ENCODE measurements at regions not wholly inside any gene's neighbourhood (a gene's known extent, or its start where the extent isn't known, plus 50 kb on each side); places are given as distances from the start of the nearest gene placed in this dataset.
"Not testable (repeated sequence)": the region's sequence is repeated elsewhere in the genome, so short reads cannot be mapped to it uniquely, and the experiment has no call there.

DNA sequence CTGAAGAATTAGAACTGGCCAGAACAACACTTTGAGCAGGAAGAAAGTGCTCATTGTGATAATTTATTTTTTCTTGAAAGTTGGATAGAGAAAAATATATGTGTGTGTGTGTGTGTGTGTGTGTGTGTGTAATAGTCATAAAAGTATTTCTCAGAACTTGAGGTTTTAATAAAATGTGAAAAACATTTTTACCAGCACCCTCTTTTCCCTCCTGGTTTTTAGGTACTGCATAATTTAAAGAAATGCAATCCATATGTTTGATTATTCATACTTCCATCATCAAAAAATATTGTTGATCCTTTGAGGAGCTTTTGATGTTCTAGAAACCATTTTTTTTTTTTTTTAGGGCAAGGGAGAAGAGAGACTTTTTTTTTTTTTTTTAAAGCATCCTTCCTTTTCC is 66.8 kb upstream of the JUN start:
- H3K27ac ChIP-seq (ENCODE audit: insufficient read depth, low read depth, low read length, poor library complexity, severe bottlenecking) = no peak overlapping the region
- no peaks in the 10 kb centered on the region for H3K36me3 ChIP-seq (ENCODE audit: control insufficient read depth, insufficient read depth, low read length)
- H3K27me3 ChIP-seq (ENCODE audit: control insufficient read depth, insufficient read depth, low read length, poor library complexity, severe bottlenecking) = no peaks in the 10 kb centered on the region
- H3K9me3 ChIP-seq (ENCODE audit: control insufficient read depth, low read length) = no peaks in the 10 kb centered on the region
- peaks cover 14% of the 10 kb centered on the region for H3K4me1 ChIP-seq (ENCODE audit: control insufficient read depth, insufficient read depth, low read length)
- no peak overlapping the region for H3K4me3 ChIP-seq (ENCODE audit: insufficient read depth, low read depth, low read length)

DNA sequence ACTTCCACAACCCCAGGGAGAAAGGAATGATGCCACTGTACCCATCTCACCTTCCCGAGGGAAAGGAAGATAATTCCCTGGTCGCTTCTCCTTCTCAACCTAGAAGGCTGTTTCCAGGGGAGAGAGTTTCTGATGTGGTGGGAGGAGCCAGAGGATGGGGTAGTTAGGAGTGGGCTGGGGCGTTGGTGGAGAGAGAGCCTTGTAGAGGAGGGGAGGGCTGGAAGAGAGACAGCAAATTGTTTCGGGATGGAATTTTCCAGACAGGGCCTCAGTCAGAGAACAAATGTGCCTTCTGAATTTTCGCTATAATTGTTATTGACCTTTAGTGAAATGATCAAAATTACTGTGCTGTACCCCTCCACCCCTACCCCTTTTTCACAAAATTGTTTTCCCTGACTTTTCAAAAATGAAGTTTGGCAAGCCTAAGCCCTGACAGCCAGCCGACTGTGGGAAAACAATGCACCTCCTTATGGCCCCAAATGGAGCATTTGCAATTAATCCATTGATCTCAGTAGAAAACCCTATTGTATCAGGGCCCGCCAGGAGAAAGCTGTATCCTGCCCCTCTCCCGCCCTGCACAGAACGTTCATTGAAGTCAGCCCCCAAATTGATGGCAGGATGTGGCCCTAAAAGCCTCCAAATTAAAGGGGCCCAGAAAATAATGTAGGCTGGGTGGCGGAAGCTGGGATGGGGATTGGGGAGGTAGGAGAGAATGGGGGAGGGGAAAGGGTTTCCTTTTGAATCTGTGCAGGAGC is 69.1 kb upstream of the JUN start:
- Histone ChIP-seq H3K4me1 (ENCODE audit: control insufficient read depth, insufficient read depth, low read length) (peaks cover 14% of the 10 kb centered on the region), H3K4me3 (ENCODE audit: insufficient read depth, low read depth, low read length) (no peak overlapping the region)
- whole genome bisulfite sequencing, 2 experiments = 53 to 54% methylated on average over 10 of the region's 10 CpGs

DNA sequence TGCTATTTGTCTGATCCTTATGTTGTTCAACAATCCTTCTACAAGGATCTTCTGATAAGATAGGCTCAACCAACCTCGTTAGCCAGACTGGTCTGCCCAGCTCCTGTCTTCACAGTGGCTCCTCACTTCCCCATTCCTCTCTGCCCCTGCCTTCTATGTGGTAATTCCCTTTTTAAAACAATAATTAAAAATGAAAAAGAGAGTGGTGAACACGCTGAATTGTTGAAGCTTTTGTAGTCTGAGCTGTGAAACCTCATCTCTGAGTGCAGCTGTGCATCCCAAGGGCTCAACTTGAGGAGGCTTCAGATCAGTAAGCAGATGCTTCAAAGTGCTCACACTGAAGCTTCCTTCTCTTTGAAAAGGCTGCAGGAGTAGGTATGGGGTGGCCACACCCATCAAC is 70.7 kb upstream of the JUN start:
- H3K4me1 ChIP-seq (ENCODE audit: control insufficient read depth, insufficient read depth, low read length) = peaks cover 14% of the 10 kb centered on the region
- H3K27ac ChIP-seq (ENCODE audit: insufficient read depth, low read depth, low read length, poor library complexity, severe bottlenecking) = no peak overlapping the region
- no peak overlapping the region for H3K4me3 ChIP-seq (ENCODE audit: insufficient read depth, low read depth, low read length)
- H3K36me3 ChIP-seq (ENCODE audit: control insufficient read depth, insufficient read depth, low read length) = no peaks in the 10 kb centered on the region
- no peaks in the 10 kb centered on the region for H3K27me3 ChIP-seq (ENCODE audit: control insufficient read depth, insufficient read depth, low read length, poor library complexity, severe bottlenecking)
- 90% methylated on average over 2 of the region's 2 CpGs for WGBS, 2 experiments
- no peaks in the 10 kb centered on the region for H3K9me3 ChIP-seq (ENCODE audit: control insufficient read depth, low read length)

More for the DNA sequence above, 69.1 kb upstream of the JUN start:
- Histone ChIP-seq H3K27ac (ENCODE audit: insufficient read depth, low read depth, low read length, poor library complexity, severe bottlenecking) (no peak overlapping the region), H3K9me3 (ENCODE audit: control insufficient read depth, low read length) (no peaks in the 10 kb centered on the region), H3K36me3 (ENCODE audit: control insufficient read depth, insufficient read depth, low read length) (no peaks in the 10 kb centered on the region), H3K27me3 (ENCODE audit: control insufficient read depth, insufficient read depth, low read length, poor library complexity, severe bottlenecking) (no peaks in the 10 kb centered on the region)

DNA sequence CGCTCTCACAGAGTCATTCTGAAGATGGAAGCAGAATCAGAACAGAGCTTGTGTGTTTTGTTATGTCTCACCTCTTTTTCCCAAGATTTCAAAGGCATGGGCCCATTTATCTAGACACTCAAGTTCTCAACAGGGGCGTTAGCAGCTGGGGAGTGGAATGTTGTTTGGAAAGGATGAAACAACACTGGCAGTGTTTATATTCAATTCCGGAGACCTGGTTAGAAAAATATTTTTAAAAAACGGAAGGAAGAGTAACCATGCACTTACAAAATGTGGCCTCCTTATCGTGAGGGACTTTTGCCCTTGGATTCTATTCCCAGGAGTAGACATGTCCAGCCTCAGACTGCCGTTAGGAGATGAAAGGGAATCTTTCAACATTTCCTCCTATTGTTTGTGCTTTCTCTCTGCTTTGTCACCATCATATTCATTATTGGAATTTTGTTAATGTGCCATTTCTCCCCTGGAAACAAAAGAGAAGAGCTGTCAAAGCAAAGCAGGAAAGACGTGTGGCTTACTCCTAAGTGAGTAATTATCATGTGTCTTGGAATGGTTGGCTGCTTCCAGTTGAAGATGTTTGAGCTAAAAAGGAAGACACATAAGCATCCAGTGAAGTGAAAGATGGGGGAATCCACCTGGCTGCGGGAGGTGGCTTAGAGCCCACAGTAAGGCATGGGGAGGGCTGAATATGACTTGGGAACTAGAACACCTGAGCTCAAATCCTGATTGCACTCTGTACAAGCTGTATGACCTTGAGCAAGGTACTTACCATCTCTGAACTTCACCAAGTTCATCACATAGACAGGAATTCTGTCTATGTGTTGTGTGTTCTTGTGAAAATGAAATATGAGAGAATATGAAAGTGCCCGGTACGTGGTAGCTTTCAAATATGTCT is 71.7 kb upstream of the JUN start:
- no peaks in the 10 kb centered on the region for H3K36me3 ChIP-seq (ENCODE audit: control insufficient read depth, insufficient read depth, low read length)
- no peaks in the 10 kb centered on the region for H3K9me3 ChIP-seq (ENCODE audit: control insufficient read depth, low read length)
- no peak overlapping the region for H3K27ac ChIP-seq (ENCODE audit: insufficient read depth, low read depth, low read length, poor library complexity, severe bottlenecking)
- WGBS, 2 experiments = 90 to 95% methylated on average over 8 of the region's 10 CpGs
- H3K4me3 ChIP-seq (ENCODE audit: insufficient read depth, low read depth, low read length) = no peak overlapping the region
- no peaks in the 10 kb centered on the region for H3K27me3 ChIP-seq (ENCODE audit: control insufficient read depth, insufficient read depth, low read length, poor library complexity, severe bottlenecking)
- peaks cover 14% of the 10 kb centered on the region for H3K4me1 ChIP-seq (ENCODE audit: control insufficient read depth, insufficient read depth, low read length)

DNA sequence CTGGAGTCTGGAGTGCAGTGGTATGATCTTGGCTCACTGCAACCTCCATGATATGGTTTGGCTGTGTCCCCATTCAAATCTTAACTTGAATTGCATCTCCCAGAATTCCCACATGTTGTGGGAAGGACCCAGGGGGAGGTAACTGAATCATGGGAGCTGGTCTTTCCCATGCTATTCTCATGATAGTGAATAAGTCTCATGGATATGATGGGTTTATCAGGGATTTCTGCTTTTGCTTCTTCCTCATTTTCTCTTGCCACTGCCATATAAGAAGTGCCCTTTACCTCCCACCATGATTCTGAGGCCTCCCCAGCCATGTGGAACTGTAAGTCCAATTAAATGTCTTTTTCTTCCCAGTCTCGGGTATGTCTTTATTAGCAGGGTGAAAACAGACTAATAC is 72.4 kb upstream of the JUN start:
- not testable (repeated sequence) for H3K27me3 ChIP-seq (ENCODE audit: control insufficient read depth, insufficient read depth, low read length, poor library complexity, severe bottlenecking); H3K4me3 ChIP-seq (ENCODE audit: insufficient read depth, low read depth, low read length); H3K36me3 ChIP-seq (ENCODE audit: control insufficient read depth, insufficient read depth, low read length); H3K27ac ChIP-seq (ENCODE audit: insufficient read depth, low read depth, low read length, poor library complexity, severe bottlenecking); H3K9me3 ChIP-seq (ENCODE audit: control insufficient read depth, low read length)
- WGBS, 2 experiments = 93 to 94% methylated on average over 1 of the region's 1 CpG
- peaks cover 14% of the 10 kb centered on the region for H3K4me1 ChIP-seq (ENCODE audit: control insufficient read depth, insufficient read depth, low read length)

DNA sequence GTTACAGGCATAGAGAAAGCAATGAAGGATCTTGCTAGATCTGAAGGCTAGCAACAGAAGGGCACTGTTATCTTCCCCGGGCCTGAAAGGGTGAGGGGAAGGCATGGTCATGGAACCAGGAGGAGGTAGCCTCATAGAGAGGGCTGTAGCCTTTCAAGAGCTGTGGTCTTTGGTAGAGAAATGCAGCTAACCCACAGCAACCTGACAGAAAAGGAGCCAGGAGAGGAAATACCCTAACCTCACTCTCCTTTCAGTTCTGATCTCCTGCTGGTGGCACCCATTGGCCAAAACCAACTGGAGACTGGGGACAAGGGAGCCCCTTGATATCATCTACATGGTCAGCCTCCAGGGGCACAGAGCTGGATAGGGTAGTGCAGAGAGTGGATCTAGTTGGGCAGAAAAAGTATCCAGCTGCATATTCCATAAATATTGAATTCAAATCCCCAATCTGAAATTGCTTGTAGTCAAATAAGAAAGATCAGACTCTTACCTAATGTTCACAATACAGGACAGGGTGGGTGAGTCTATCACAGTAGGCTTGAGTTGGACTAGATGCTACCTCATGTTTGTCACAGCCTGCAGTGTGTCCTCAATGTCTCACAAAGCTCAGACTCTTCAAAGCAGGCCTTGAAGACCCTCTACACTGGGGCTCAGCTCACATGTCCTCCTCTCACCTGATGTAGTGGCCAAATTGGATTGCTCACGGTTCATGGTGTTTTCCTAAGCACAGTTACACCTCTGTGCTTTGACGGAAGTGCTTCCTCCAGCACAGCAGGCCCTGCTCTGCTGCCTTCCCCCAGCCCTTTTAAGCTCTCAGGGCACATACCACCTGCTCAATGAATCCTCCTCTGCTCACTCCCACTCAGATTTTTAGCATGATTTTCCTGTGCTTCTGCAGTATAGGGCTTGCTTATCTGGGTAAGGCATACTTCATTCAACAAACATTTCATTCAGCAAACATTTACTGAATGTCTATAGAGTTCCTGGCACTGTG is 74.1 kb upstream of the JUN start:
- Histone ChIP-seq H3K27me3 (ENCODE audit: control insufficient read depth, insufficient read depth, low read length, poor library complexity, severe bottlenecking) (no peaks in the 10 kb centered on the region), H3K27ac (ENCODE audit: insufficient read depth, low read depth, low read length, poor library complexity, severe bottlenecking) (no peak overlapping the region), H3K4me3 (ENCODE audit: insufficient read depth, low read depth, low read length) (no peak overlapping the region), H3K4me1 (ENCODE audit: control insufficient read depth, insufficient read depth, low read length) (peaks cover 17% of the 10 kb centered on the region), H3K36me3 (ENCODE audit: control insufficient read depth, insufficient read depth, low read length) (no peaks in the 10 kb centered on the region), H3K9me3 (ENCODE audit: control insufficient read depth, low read length) (no peaks in the 10 kb centered on the region)
- WGBS, 2 experiments = 75 to 76% methylated on average over 3 of the region's 3 CpGs

DNA sequence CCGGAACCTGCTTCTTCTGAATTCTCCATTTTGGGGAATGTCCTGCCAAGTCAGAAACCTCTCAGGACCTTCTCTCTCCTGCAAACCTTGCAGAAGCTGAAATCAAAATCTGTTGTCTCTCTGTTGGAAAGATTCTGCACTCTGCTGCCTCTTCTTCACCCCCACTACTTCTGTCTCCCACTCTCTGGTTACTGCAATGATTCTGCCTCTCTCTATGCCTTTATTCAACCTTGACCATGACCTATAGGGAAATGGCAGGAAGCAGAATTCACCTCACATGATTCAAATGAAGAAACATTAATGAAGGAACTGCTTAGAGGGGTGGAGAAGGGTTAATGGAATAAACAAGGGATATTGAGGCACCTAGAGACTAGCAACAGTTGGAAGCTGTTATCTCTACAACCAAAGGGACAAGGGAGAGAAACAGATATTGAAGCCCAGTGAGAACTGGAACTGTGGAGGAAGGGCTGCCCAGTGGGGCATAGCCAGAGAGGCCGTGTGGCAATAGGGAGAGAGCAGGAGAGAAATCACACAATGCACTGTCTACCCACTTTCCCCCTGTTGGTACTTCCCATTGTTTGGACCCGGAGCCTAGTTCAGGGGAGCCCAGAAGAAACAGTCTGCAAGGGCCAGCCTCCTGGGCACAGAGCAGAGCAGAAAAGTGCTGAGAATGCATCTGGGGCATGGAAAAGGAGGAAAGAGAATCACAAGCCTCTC is 76.1 kb upstream of the JUN start:
- Histone ChIP-seq H3K9me3 (ENCODE audit: control insufficient read depth, low read length) (no peaks in the 10 kb centered on the region), H3K27ac (ENCODE audit: insufficient read depth, low read depth, low read length, poor library complexity, severe bottlenecking) (no peak overlapping the region), H3K27me3 (ENCODE audit: control insufficient read depth, insufficient read depth, low read length, poor library complexity, severe bottlenecking) (no peaks in the 10 kb centered on the region), H3K4me1 (ENCODE audit: control insufficient read depth, insufficient read depth, low read length) (peaks cover 13% of the 10 kb centered on the region), H3K4me3 (ENCODE audit: insufficient read depth, low read depth, low read length) (no peak overlapping the region), H3K36me3 (ENCODE audit: control insufficient read depth, insufficient read depth, low read length) (no peaks in the 10 kb centered on the region)
- WGBS, 2 experiments = 89 to 91% methylated on average over 3 of the region's 3 CpGs

DNA sequence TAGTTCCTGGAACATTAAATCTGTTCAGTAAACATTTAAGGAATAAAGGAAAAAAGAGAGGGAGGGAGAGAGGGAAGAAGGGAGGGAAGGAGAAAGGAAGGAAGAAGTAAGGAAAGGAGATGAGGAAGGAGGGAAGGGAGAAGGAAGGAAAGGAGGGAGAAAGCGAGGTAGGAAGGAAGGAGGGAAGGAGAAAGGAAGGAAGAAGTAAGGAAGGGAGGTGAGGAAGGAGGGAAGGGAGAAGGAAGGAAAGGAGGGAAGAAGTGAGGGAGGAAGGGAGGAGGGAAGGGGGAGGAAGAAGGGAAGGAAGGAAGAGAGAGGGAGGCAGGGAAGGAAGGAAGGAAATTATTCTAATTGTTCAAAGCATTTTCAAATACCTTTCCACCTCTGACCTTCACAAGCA is 77.2 kb upstream of the JUN start:
- 95 to 96% methylated on average over 1 of the region's 1 CpG for WGBS, 2 experiments
- H3K27ac ChIP-seq (ENCODE audit: insufficient read depth, low read depth, low read length, poor library complexity, severe bottlenecking) = no peak overlapping the region

DNA sequence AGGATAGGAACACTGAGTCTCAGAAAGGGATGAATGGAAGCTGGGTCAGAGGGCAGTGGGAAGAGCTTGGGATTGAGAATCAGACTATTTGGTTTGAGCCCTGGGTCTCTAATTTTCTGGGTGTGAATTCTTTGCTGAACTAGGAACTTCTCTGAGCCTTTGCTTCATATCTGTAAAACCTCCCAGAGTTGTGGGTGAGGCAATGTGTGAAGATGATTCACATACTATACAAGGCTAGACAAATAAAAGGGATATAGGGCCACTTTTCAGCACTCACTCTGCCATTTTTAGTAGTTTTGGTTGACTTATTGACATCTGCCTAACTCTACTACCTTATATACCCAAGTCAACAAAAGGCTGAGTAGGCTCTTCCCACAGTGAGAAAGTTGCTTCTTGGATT is 77.7 kb upstream of the JUN start:
- Histone ChIP-seq H3K27me3 (ENCODE audit: control insufficient read depth, insufficient read depth, low read length, poor library complexity, severe bottlenecking) (no peaks in the 10 kb centered on the region), H3K36me3 (ENCODE audit: control insufficient read depth, insufficient read depth, low read length) (no peaks in the 10 kb centered on the region), H3K4me1 (ENCODE audit: control insufficient read depth, insufficient read depth, low read length) (peaks cover 13% of the 10 kb centered on the region), H3K4me3 (ENCODE audit: insufficient read depth, low read depth, low read length) (no peak overlapping the region), H3K9me3 (ENCODE audit: control insufficient read depth, low read length) (no peaks in the 10 kb centered on the region), H3K27ac (ENCODE audit: insufficient read depth, low read depth, low read length, poor library complexity, severe bottlenecking) (no peak overlapping the region)

More for the DNA sequence above, 77.2 kb upstream of the JUN start:
- H3K36me3 ChIP-seq (ENCODE audit: control insufficient read depth, insufficient read depth, low read length) = no peaks in the 10 kb centered on the region
- H3K4me3 ChIP-seq (ENCODE audit: insufficient read depth, low read depth, low read length) = no peak overlapping the region
- H3K9me3 ChIP-seq (ENCODE audit: control insufficient read depth, low read length) = no peaks in the 10 kb centered on the region
- H3K4me1 ChIP-seq (ENCODE audit: control insufficient read depth, insufficient read depth, low read length) = peaks cover 13% of the 10 kb centered on the region
- H3K27me3 ChIP-seq (ENCODE audit: control insufficient read depth, insufficient read depth, low read length, poor library complexity, severe bottlenecking) = no peaks in the 10 kb centered on the region

Data from ectodermal cell (in vitro differentiated cells).